GM19043 (cell line): ENCODE measurements at regions not wholly inside any gene's neighbourhood (a gene's known extent, or its start where the extent isn't known, plus 50 kb on each side); places are given as distances from the start of the nearest gene placed in this dataset.

Experiments
- ATAC-seq: cut with Tn5 transposase; IDR thresholded peaks from one replicate; pipeline ENCODE4 v1.9.1; 2021; ENCODE audit warnings: low read depth; ENCODE audit not compliant: unreplicated experiment

DNA sequence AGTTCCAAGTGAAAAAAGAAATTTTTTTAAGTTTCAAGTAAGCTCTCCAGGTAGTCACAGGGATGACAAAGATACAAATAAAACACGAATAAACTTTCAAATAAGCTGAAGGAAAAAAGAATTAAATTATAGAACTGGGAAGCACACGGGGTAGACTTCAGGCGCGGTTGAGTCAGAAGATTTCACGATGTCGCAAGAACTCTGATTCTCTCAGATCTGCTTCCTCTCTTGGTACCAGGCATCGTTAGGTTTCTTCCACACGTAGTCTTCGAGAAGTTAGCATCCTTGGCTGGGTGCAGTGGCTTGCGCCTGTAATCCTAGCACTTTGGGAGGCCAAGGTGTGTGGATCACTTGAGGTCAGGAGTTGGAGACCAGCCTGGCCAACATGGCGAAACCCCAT, 784.1 kb upstream of the RBFOX1 start:
- ATAC-seq: no peak

DNA sequence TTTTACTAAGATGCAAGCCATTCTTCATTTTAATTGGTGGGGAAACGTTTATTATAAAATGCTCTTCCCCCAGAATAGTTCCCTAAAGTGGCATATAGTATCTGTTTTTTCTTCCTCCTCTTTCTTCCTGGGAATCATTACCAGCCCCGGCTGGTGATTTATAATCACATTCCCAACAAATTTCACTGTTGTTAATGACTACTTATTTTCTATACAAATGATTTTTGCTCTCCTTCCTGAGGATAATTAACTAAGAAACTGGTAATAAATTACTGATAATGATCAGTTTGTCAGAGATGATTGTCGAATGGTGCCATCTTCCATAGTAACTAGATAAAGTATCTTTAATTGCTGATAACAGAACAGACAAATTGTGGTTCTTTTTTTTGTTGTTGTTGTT, 785.5 kb upstream of the RBFOX1 start:
- no peak for ATAC-seq

DNA sequence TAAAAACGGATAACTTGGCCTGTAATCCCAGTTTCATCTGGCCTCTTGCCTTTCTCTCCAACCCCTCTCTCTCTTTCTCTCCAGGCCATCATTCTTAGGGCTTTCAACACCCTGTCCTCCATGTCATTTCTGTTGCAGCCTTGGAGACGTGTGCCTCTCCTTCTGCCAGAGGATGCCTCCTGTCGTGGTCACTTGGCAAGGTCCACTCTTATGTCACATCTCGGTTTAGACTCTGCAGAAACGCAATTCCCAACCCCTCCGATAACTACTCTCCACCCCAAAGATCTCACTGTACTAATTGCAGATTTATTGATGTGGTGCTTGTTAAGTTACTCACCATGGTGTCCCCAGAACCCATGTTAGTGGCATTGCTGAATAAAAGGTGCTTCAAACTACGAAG, 787.3 kb upstream of the RBFOX1 start:
- ATAC-seq: no peak

DNA sequence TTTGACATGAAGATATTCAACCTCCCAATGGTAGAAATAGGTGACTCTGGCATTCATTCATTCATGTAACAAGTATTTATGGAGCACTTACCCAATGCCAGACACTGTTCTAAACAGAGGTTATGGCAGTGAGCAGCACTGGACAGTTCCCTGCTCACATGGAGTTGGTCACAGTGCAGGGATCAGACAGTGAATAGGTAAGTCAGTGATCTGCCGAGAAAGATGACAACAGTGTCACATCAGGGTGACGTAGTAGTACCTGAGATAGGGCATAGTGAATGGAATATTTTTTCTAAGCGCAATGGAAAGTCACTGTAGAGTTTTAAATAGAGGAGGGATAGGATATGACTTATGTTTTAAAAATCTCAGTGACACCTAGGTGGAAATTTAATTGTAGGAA, 791.4 kb upstream of the RBFOX1 start:
- no peak for ATAC-seq

DNA sequence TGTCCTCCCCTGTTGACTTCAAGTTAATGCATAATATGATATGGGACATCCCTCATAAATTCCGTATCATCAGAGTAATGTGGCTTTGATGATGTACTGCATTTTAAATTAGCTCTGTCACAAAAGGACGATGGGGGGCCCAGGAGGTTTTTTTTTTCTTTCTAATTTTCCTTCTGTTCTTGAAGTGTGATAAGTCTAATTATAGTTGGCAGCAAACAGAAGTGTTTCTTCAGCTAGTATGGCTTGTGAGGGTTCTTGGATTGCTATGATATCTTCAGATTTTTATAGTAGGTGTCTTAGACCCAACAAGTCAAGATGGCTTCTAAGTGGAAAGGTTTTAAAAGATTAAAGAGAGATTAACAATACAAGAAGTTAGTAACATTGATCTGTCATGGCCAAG, 796.2 kb upstream of the RBFOX1 start:
- no peak for ATAC-seq

DNA sequence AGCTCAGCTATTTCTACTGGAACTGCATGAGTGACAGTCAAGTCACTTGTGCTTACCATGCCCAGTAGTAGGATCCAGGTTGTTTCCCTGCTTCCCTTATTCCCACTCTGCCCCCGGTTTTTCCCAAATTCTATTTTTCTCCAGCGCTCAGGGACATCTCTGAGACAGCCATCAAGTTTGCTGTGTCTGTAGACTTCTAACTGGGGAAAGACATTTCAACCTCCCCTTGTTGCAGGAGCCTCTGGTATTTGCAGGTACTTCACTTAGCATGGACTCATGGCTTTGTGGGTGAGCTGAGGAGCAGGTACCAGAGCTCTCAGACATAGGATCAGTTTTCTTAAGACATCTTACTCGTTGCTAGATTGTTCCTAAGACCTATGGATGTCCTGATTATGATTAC, 801.6 kb upstream of the RBFOX1 start:
- no peak for ATAC-seq

DNA sequence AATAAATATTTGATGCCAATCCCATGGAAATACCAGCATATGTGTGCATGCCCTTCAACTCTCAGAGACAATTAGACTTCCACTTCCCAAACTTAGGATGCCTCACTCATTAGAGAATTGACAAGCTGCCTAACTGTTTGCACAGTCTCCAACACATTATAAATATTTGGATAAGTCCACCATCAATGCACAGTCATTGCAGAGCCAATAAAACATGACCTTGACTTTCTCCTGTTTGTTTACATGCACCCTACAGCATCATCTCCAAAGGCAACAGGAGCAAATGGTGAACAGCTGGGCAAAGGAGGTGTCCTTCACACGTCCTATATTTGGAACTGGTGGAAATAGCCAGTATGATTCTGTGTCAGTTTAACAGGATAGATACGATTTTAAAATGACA, 804.4 kb upstream of the RBFOX1 start:
- ATAC-seq: no peak

DNA sequence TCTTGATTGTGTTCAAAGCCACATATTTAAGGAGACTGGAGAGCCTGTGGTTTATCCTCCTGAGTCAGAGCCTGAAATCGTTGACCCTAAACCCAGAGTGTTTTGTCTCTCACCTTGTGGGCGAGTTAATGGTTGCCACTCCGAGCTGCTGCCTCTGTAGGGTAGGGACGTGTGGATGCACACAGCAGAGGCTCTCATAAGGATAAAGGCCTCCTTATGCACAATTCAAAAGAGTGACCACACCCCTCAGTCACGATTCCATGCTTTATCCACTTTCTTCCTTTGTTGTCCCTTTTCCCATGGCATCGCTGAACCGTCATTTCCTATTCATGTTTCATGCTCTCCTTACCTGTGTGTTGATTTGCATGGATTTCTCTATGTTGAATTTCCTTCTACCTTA, 805.0 kb upstream of the RBFOX1 start:
- no peak for ATAC-seq

DNA sequence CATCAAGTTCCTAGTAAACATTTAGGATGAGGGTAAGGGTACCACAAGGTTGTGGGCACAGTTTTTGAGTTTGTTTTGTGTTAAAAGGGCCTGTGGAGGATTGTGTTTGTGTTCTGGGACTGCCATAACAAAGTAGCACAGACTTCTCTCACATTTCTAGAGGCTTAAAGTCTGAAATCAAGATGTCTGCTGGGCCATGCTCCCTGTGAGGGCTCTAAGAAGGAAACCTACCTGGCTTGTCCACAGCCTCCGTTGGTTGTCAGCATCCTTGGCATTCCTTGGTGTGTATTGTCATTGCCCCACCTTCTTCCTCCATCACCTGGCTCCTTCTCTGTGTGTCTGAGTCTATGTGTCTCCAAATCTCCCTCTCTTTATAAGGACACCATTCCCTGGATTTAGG, 808.1 kb upstream of the RBFOX1 start:
- no peak for ATAC-seq

DNA sequence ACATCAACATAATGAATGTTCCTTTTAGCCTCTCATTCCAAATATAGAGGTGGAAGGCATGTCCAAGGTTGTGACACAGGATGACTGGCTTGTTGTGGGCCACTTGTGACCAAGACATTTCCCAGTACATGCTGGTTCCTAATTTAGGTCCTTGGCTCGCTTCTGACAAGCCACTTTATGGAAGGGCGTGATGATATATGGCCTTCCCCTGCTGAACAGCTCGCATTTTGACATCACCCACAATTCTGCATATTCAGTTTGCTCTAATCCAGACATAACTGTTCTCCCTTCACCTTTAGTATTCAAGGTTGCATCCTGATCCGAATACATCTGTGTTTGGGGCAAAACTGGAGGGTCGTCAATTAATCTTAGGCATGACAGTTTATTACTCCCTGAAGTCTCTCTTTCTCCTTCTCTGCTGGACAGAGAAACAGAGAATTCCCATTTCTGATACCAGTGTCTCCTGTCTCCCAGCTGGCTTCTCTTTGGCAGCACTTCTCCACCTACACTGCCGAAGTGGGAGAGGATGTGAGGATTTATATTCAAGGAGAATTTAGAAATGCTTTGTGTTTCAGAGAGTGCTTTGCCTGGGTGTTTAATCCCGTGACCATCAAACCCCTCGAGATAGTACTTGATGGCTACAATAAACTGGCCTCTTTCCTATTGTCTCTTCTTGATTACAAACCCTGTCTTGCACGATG, 815.5 kb upstream of the RBFOX1 start:
- ATAC-seq: no peak

DNA sequence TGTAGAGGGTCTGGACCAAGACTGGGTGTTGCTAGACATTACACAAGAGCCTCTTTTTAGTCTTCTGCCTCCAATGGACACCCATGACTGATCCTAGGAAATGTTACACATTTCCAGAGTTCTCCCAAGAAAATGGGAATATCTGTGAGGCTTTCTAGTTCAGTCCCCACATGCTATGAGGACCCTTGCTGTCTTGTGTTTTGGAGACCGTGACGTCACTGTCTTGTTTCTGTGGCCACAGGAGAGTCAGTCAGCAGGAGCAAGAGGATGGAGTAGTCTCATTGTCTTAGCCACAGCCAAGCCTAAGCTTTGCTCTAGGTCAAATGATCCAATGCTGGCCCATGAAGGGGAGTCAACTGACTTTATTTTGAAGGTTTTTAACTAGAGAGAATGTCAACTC, 820.1 kb upstream of the RBFOX1 start:
- no peak for ATAC-seq

DNA sequence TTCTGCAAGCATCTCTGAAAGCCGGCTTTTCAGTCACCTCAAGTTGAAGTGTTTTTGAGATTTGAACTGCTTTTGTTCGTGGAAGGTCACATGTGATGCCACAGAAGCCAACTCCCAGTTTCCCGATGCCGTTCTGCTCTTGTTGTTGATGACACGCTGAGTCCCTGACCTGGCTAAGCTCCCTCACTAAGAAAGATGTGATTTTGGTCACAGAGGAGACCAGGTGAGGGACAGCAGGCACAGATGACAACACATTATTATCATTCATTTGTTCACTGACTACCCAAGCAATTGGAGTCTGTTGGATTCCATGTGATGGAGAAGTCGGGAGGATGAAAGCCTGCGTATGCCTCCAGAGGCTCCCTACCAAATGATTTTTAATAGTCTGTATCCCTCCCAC, 822.4 kb upstream of the RBFOX1 start:
- ATAC-seq: no peak

DNA sequence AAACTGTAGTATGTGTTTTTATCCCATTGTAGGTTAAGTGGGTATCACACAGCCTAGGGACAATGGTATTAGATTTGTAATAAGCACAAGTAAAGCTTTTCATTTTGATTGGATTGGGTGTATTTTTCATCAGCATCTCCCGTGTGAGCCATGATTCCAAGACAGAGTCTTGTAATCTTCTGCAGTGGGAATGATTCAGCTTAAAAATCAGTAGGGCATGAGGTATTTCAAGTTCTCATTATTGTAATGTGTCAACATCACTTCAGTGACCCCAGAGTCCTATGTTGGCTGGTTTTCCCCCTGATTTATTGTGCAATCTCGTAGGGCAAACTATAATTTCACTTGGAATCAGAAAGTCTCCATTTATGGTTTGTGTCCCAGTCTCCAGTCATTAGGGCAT, 833.2 kb upstream of the RBFOX1 start:
- no peak for ATAC-seq

DNA sequence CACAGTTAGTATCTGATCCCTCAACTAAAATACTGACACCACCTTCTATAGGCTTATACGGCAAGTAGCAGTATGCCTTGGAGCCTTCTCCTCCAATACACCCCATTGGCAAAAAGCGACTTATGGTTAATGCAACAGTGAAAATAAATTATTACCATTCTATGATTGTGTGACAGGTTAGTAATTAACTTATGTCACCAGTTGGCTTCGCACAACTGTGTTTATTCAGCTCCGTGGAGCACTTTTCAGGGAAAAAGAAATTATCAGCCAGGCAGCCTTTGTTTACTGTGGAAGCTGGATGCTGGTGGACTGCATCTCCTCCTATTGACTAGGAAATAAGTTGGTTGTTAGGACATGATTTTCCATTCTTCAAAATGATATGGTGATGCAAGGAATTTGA, 833.8 kb upstream of the RBFOX1 start:
- no peak for ATAC-seq

DNA sequence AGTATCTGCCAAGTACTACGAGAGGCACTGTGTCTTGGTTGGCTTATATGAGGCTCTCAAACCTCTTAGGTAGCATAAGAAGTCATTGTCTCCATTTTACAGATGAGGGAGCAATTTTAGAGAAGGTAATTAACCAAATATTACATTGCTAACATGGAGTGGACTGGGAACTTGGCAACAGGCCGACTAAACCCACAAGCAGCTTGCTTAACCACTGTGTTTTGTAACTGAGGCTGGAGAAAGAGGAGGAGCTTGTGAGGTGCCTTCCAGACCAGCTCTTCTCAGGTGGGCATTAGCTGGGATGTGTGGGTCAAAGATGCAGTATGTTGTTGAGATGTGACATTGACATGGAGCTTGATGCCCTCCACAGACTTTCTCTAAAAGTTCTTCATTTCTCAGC, 835.6 kb upstream of the RBFOX1 start:
- no peak for ATAC-seq

DNA sequence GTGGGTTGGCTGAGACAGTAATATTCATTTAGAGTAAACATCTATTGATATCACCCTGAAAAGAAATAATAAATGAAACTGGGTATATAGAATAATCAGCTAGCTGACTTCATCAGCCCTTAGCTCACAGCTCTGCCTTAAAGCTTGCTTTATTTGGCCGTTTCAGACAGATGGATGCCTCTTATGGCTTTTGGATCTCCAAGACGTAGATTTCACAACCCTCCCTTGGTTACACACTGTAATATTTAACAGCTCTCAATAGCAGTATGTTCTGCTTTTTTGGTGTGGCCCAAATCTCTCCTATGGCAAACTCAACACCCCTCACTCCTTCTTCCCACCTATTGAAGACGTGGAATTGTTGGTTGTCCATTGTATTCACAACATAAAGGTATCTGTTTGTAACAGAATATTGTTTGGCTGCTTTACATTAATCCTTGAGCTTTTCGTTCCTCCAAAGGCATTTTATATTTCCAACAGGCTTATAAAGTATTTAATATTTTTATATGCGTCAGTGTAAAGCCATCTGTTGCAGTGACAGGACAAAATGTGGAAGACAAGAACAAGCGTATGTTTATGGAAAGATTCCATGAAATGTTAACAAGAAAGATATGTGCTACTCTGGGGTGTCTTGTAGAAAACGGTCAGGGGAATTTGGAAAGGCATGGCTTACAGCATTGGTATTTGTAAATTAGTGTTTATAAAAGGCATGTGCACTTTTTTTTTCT, 837.0 kb upstream of the RBFOX1 start:
- no peak for ATAC-seq

DNA sequence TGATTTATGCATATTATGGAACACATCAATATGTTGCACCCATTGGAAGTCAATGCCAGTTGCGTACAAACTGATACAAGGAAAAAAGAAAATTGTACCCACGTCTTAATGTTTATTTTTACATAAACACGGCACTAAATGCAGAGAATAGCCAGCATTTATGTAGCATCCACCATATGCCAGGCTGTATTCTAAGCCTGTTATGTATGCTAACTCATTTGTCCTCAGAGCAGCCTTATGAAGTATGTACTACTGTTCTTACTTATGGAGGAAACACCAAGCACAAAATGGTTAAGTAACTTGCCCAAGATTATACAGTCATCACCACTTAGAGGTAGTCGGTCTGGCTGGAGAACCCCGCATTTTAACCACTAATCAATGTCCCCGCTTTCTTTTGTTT, 837.9 kb upstream of the RBFOX1 start:
- no peak for ATAC-seq

DNA sequence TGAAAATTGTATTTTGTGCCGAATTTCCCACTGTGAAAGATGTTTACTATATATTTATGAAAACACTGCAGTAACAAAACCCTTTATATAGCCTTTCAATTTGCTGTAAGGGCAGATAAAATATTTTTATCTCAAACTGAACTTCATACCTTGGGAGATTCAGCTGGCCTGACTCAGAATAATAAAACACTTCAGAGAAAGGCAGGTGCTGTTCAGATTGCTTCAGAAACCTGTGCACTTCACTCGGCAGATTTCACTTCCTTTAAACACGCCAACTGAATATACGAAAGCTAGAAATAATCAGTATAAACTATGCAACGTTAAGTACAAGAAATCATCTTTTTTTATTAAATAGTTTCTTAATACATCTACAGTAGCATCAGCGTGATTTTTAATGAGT, 839.1 kb upstream of the RBFOX1 start:
- no peak for ATAC-seq

DNA sequence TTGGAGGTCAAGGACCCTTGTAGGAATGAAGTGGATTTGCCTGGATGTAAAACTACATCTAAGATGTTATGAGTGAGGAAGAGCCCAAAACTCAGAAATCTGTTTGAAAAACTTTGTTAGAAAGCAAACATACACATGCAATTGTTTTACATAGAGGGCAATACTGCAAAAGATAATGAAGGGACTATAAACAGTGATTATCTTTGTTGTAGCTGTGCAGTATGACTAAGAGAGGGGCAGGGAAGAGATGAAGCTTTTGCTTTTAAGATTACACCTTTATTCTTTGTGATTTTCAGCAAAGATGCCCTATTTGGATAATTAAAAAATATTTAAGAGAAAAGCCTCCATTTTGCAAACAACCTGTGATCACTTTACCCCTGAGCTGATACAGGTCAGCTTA, 839.9 kb upstream of the RBFOX1 start:
- no peak for ATAC-seq

DNA sequence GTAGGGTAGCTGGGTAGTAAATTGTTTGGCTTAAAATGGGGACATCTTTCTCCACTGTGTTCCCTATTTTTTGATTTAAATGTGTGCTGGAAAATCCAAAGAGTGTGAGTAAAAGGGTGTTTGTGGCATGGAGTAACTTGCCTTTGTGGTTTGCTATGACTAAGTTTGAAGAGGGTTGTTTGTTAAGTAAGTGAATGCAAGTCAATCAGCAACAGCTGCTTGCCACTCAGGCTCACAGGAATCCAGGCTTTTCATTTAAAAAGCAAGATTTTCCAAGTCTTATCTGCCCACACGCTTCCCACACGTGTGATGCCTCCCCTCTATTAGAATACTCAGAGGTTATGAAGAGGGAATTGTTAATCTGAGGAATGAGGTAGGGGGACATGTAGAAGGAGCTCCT, 847.7 kb upstream of the RBFOX1 start:
- no peak for ATAC-seq

DNA sequence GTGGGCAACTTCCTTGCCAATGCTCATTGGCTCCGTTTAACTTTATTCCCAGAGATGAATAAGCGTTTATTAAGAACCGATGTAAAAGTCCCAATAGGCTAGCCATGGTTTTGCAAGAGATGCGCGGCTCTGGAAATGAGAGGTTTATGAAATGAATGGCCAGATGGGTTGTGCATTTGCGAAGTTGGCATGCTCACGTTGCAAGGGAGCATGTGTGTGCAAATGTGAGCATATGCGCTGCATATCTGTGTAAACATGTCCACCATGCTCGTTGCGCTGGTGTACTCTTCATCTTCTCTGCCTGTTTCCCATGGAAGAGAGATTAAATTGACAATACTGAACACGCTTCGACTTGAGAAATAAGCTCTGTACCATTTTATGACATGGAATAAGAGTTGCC, 848.6 kb upstream of the RBFOX1 start:
- ATAC-seq: no peak

DNA sequence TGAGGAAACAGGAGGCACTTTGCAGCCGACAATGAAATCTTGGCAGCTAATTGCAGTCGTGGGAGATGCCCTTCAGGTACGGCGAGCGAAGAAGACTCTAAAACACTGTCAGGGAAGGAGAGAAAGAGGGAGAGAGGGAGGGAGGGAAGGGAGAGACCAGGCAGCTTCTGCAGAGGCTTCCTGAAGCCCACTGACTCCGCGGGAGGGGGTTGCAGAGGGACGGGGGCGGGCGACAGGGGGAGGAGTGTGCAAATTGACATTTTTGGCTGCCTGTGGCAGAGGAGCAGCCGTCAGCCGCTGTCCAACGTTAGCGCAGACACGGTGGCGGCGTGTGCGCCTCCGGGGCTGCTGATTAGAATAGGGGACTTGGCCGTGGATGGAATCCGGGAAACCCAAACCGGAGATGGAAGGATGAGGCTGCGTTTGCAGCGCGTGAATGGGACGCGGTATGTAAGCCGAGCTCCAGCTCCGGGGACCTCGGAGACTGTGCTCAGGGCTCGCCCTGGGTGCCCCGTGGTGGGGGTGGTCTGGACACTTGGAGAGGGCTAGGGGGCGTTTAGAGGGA, 849.1 kb upstream of the RBFOX1 start:
- no peak for ATAC-seq
